Fibroblast of skin of scalp (primary cell): ENCODE measurements at regions not wholly inside any gene's neighbourhood (a gene's known extent, or its start where the extent isn't known, plus 50 kb on each side); places are given as distances from the start of the nearest gene placed in this dataset.
A peak's percentile ranks its signal among the peaks of the same experiment; 100 is the strongest.
"Not testable (repeated sequence)": the region's sequence is repeated elsewhere in the genome, so short reads cannot be mapped to it uniquely, and the experiment has no call there.

Experiments used
- DNase-seq: peaks from one replicate; pipeline ENCODE4 v3.0.0-alpha.2; 2013

DNA sequence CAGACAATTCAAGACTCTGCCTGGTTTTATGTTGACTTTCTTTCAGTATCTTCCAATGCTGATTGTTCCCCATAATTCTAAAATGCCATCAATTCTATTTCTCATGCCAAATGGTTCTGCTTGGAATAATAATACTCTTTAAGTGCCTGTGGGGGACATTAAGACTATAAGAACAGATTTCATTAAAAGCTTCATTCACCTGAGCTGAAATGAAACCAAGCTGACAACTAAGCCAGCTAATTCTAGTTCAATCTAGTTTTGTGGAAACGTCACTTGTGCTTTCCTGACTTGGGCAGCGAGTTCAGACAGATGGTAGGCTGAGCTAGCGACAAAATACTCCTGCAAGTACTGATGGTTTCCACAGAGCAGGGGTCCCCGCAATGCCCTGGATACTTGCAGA, 491.1 kb upstream of the RAB6C start:
- no peak for DNase-seq

DNA sequence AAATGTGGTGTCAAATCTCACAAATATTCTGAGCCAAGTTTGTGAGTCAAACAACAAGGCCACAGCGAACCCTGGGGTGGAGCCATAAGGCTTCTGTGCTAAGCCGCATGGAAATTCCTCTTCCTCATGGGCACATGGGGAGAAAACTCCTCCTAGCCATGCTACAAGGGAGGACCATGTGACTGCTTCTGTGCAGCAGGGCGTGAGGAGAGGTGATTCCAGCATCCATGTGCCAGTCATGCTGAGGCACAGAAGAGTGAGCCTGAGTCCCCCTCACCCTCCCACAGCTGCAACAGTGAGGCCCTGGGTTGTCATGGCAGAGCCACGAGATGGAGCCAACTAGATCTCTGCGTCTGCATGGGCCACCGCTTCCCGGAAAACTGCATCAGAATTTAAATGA, 488.8 kb upstream of the RAB6C start:
- DNase-seq: no peak

DNA sequence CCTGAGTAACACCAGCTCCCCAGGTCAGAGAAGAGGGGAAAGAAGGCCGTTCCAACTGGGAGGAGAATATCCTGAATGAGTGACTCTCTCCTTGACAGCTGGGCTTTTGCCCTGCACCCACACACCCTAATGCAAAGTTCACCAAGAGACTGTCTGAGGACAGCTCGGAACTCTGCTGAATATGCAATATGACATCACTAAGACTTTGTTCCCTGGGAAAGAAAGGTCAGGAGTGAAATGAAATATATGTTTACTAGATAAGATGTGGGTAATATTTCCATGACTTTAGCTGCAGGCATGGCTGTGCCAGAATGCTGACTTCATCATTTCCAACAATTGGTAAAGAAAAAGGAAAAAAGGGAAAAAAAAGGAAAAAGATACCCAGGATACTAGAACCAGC, 488.2 kb upstream of the RAB6C start:
- no peak for DNase-seq

DNA sequence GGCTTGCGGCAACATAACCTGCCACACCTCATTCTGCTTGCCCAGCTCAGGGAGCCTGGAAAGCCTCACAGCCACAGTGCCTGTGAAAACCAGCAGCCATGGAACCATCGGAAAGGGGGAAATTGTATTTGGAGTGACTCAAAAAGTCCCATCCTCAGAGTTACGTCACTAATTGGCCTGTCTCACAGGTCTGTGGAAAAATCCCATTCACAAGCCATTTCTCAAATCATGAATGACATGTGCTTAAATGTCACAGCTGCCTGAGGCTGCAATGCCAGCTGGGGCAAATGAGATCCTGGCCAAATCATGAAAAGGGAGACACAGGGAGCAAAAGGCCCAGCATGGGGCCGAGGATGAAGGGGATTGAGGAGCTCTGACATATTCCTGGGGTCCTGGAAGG, 486.9 kb upstream of the RAB6C start:
- no peak for DNase-seq

DNA sequence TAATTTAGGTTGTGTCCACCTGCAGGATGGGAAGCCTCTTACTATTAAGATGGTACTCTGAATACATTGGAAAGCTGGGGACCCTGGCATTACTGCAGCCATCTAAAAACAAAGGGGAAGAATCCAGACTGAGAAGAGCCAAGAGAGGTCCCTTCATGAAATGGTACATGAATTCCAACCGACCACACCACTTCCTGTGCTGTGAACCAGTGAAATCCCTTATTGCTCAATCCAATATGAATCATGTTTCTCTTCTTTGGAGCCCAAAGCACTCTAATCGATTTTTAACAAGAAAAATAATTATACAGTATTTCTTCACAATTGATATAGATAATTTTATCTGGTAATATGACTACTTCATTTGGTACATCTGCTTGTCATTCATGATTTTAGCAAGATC, 479.7 kb upstream of the RAB6C start:
- DNase-seq: peak; percentile 38

DNA sequence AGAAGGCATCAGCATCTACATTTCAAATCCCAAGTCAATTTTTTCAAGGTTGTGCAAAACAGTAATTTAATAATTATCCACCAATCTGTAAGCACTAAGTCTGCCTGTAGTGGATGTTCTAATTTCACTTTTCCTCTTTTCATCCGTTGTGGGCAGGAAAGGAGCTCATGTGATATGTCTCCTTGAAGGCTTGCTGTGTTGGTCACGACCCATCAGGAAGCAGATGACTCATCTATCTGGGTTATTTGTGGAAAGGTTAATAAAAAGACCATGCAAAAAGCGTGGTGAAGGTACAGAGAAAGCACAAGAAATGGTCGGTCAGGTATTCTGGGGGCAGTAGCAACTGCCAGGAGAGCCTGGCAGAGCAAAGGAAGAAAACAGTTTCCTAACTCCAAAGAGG, 476.7 kb upstream of the RAB6C start:
- peak; percentile 18 for DNase-seq

DNA sequence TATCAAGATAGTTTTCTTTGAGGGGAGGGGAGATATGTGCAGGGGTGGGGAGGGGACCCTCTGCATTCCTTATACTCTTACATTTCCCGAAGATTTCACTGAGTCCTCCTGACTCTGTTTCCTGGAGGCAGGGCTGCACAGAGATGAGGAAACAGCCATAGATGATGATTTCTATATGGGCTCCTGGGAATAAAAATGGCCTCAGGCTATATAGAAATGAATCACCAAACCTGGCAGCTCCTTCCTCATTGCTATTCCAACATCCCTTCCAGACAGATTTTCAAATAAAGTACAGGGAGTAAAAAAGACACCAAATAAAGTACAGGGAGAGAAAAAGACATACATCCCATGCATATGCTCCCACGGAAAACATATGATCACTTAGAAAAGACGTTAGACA, 474.8 kb upstream of the RAB6C start:
- DNase-seq: no peak

DNA sequence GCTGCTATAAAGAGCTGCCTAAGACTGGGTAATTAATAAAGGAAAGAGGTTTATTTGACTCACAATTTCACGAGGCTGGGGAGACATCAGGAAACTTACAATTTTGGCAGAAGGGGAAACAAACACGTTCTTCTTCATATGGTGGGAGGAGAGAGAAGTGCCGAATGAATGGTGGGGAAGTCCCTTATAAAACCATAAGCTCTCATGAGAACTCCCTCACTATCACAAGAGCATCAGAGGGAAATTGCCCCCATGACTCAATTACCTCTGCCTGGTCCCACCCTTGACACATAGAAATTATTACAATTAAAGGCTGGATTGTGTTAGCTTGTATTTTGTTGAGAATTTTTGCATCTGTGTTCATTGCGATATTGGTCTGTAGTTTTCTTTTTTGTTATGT, 460.5 kb upstream of the RAB6C start:
- no peak for DNase-seq

DNA sequence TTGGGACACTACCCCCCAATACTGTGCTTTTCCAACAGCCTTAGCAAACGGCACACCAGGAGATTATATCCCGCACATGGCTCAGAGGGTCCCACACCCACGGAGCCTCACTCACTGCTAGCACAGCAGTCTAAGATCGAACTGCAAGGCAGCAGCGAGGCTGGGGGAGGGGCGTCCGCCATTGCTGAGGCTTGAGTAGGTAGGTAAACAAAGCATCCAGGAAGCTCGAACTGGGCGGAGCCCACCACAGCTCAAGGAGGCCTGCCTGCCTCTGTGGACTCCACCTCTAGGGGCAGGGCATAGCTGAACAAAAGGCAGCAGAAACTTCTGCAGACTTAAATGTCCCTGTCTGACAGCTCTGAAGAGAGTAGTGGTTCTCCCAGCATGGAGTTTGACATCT, 447.3 kb upstream of the RAB6C start:
- DNase-seq: not testable (repeated sequence)

DNA sequence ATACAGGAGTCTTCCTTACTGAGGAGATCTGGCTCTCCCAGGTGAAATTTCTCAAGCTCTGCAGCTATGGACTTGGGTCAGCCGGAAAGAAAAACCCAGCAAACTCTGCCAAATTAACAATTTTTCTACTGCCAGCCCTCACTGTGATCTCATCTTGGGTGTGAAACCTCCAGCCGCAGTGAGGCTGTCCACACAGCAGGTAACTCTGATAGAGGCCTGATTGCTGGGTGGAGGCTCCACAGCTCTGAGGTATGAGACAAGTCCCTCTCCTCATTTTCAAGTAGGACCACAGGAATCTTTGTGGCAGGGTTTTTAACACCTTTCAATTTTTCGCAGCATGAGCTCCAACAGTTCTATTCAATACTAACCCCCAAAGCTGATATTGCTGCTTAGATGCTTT, 430.6 kb upstream of the RAB6C start:
- no peak for DNase-seq

DNA sequence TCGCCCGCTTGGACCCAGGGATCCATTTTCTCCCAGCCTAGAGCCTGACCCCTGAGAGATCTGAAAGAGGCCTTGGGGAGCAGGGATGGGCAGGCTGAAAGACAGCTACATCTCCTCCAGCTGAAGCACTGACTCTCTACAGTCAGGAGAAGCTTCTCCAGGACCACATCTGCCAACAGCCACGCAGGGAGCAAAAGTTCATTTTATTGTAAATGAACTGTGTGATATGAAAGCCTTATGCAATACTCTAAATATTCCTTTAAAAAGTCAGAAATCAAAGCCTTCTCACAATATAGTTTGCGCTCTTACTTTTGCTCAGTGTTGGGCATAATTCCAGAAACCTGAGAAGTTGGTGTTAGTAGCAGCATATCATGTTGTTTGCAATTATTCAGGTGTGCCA, 428.9 kb upstream of the RAB6C start:
- no peak for DNase-seq

DNA sequence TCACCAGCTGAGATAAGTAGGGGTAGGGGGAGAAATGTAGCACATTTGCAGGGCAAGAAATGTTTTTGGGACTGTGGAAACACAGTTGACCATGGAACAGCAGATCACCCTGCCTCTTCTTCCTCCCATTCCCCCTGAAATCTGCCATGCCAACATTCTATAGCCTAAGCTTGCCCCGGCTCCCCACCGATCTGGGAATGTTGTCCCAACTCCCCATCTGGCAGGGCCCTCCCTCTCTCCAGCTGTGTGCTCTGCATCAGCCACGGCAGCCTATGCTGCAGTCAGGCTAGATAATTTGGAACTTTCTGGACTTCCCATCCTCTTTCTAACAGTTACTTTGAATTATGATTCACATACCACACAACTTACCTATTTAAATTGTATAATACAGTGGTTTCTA, 425.1 kb upstream of the RAB6C start:
- no peak for DNase-seq

DNA sequence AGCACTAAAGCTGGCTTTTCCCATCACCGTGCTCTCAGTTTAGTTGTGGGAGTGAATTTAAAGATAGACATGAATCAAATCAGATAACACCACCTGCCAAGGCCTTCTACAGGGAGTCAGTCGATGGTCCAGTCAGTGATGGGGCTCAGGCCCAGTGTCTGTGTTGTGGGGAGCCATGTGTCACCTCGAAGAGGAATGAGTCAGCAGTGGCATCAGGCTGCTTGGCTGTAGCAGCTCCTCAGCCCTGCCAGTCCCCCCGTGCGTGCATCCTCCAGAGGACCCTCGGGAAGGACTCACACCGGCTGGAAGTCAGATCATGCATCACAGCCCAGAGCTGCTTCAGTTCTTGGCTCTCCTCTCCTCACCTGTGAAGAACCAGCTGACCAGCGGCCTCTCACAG, 420.4 kb upstream of the RAB6C start:
- DNase-seq: no peak

DNA sequence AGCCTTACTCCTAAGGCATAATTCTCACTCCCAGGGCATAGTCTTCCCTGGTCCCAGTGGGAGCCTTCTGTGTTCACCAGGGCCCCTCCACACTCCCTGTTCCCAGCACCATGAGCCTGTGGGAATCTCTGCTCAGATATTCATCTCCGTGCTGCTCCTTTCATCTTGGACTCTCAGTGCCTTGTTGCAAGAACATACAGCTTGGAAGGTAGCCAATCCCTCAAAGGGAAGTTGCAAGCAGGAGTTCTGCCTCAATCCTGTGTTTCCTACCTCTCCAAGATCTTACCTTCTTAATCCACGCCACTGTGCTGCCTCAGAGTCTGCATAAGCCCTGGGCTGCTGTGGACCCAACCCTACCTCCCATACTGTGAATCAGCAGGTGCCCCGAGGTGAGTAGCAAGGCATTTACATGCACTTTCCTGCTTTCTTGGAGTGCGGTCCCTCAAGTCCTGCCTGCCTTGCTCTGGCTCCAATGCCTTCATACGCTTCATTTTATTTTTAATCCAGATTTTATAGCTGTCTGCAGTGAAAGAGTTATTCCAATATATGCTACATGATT, 413.8 kb upstream of the RAB6C start:
- DNase-seq: no peak

DNA sequence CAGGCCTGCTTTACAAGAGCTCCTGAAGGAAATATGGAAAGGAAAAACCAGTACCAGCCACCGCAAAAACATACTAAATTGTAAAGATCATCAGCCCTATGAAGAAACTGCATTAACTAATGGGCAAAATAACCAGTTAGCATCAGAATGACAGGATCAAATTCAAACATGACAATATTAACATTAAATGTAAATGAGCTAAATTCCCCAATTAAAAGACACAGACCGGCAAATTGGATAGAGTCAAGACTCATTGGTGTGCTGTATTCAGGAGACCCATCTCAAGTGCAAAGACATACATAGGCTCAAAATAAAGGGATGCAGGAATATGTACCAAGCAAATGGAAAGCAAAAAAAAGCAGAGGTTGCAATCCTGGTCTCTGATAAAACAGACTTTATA, 408.7 kb upstream of the RAB6C start:
- DNase-seq: not testable (repeated sequence)

DNA sequence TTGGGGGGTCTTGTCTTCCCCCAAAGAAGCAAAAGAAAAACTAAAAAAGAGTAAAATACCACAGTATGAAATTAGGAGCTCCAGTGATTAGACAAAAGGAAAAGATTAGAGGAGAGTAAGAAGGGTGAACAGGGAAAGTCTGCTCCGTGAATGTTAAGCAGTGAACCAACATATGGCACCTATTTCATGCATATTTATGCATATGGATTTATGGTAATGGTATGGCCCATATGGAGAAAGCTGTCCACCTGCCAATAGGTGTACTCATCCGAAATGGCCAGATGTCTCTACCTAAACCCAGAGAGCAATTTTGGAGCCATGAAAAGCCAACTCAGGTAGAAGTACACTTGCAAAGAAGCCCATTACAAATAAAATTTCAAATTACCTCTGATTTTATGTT, 404.0 kb upstream of the RAB6C start:
- DNase-seq: no peak

DNA sequence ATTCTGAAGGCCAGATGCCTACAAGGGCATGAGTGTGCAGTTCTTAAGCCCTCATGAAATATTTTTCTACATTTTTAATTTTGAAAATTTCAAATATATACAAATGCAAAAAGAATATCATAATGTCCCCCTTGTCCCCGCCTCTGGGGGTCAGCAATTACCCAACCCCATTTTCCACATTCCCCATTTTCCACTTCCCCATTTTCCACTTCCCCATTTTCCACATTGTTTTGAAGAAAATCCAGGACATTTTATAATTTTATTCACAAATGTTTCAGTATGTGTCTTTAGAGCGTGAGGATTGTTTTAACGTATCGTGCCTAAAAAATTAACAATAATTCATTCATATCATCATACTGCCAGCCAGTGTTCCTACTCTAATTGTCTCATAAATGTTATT, 403.6 kb upstream of the RAB6C start:
- no peak for DNase-seq

DNA sequence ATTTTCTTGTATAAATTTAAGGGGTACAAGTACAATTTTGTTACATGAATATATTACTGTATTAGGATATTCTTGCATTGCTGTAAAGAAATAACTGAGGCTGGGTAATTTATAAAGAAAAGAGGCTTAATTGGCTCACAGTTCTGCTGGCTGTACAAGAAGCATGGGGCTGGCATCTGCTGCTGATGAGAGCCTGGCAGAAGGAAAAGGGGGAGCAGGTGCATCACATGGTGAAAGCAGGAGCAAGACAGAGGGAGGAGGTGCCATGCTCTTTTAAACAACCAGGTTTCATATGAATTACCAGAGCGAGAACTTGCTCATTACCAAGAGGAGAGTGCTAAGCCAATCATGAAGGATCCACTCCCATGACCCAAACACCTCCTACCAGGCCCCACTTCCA, 399.5 kb upstream of the RAB6C start:
- DNase-seq: no peak

DNA sequence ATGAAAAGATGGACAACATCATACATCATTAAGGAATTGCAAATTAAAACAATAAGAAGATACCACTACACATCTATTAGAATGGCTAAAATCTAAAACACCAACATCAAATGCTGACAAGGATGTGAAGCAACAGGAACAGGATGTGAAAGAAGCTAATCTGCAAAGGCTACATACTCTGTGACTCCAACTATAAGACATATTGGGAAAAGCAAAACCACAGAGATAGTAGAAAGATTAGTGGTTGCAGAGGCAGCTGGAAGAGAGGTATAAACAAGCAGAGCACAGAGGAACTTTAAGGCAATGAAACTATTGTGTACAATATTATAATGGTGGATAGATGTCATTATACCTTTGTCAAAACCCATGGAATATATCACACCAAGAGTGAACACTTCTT, 393.7 kb upstream of the RAB6C start:
- no peak for DNase-seq

DNA sequence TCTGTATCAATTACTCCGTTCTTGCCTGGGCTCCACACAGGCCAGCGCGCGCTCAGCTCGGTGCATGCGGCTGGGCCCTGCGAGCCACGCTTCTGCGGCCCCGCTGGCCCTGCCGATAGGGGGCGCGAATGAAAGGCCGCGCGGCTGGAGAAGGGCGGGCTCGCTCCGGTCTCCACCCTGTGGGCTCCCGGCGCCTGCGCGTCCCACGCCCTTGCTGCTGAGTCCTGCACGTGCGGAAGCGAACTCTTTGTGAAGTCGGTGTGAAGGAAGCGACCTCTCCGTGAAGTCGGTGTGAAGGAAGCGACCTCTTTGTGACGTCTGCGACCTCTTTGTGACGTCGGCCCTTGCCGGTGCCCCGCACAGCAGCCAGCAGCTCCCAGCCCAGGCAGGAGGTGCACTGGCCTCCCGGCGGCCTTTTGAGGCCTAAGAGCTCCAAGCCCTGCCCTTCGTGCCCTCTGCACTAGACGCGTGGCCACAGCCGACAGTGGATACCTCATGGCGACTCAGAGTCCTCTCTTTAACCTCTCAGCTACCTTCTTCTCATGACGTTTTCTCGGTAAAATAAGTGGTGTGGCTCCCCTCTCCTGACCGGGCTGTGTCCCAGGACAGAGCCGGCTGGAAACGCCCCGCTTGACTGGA, 391.9 kb upstream of the RAB6C start:
- DNase-seq: no peak

DNA sequence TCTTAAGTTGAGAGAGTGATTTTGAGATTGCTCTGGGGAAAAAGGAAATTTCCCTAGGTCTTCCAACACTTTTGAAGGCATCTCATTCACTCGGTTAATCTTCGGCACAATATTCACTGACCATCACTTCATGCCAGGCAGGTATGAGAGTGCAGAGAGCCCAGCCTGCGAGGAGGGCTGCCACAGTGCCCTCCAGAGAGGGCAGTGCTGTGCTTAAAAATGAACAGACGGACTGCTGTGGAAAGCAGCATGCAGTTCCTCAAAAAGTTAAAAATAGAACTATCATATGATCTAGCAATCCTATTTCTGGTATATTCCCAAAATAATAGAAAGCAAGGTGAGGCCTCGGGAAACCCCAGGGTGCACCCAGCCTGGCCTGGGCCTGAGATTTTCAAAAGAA, 374.9 kb upstream of the RAB6C start:
- DNase-seq: no peak

DNA sequence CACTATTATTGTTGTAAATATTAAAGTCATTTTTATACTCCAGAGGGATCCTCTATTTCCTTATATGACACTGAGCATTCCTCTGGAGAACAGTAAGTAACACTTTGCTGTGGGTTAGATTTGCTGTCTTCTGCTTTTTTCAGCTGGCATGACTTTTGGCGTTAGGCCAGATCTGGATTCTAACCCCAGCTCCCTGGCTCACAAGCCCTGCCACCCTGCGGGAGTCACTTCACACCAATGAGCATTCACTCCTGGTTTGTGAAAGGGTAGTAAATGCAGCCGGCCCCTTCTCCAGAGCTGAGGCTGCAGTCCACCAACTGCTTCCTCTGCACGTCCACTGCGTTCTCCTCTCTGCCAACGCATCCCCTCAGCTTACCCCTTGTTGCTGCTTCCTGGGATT, 373.8 kb upstream of the RAB6C start:
- peak; percentile 5 for DNase-seq

DNA sequence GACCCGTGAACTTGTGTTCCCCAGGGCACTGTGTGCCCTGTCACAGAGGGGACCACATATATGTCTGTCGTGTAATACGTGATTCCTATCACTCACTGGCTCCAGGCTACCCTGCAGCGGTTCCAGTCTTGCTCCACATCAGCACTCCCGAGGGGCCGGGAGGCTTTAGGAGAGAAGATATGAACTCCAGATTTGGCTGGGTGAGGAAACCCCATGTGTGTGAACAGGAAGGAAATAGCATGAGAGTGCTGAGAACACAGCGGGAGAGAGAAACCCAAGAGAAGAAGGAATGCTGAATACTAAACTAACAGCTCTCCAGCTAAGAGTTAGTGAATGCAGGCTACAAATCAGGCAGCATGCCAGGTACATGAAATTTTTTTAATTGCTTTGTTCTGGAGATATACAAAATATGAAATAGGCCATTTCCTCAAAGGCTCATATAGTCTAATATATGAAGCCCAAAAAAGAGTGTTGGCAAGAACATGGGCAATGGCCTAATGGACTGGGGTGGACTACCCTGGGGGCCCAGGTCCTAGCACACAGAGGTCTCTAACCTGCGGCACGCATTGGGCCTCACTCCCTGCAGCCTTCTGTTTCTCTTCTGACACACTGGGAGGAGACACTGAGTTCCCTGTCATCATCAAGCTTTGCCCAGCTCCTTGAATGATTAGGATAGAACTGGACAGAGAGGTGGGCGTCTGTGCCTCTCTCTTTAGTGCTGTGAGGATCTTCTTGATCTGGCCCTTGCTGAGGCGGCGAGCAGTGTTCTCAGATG, 372.8 kb upstream of the RAB6C start:
- DNase-seq: peak; percentile 92

DNA sequence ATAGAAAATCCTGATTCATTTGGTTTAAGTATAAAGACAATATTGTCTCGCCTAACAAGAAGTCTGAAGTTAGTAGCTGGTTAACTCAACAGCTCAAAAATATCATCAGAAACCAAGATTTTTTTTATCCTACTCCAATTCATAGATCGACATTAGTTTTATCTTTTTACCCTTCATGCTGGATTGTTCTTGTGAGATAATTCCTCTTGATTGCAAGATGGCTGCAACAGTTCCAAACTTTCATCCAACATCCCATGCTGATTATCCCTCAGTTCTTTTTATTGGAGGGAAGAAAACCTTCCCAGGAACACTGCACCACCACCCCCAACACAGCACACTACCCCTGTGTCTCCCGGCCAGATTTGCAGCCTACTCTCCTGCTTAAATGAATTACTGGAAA, 370.2 kb upstream of the RAB6C start:
- DNase-seq: no peak
